B cell (primary cell): ENCODE measurements at regions not wholly inside any gene's neighbourhood (a gene's known extent, or its start where the extent isn't known, plus 50 kb on each side); places are given as distances from the start of the nearest gene placed in this dataset.

Experiments
- EZH2 ChIP-seq: IDR thresholded peaks from 2 replicates; pipeline ENCODE4 v1.6.1; 2012; ENCODE audit warnings: borderline replicate concordance, low read depth, mild to moderate bottlenecking, moderate library complexity, low read length; ENCODE audit not compliant: insufficient read depth, poor library complexity, severe bottlenecking
- TF ChIP-seq, protein P1 (sequence below): fragments of 200-600 bp; IDR thresholded peaks from one replicate; pipeline ENCODE4 v1.8.0; 2022; ENCODE audit warnings: antibody characterized with exemption, mild to moderate bottlenecking

DNA sequence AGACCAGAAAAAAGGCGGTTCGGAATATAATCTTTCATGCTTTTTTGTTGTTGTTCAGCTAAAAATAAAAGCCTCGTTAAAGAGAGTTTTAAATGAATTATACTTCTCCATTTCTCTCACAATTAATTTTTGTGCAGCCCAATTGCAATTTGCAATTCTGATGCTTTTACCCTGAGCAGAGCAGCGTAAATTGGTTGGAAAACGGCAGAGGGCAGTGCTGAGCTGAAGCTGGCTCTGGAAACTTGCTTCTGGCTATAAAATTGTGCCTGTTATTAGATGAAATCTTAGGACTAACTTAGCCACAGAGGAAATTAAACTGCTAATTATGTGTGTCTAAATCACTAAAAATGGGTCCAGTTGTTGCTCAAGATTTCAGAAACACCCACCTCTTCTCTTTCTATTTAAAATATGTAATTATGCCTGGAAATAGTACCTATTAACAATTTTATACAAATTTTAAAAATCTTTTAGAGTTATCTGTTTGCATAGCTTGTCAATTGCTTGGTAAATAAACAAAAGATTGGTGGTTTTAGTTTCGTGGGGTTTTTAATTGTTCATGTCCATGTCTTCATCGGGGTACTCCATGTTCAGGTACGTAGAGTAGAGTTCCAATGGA, 441.8 kb upstream of the TLE4 start:
- TF ChIP-seq, protein P1, sequence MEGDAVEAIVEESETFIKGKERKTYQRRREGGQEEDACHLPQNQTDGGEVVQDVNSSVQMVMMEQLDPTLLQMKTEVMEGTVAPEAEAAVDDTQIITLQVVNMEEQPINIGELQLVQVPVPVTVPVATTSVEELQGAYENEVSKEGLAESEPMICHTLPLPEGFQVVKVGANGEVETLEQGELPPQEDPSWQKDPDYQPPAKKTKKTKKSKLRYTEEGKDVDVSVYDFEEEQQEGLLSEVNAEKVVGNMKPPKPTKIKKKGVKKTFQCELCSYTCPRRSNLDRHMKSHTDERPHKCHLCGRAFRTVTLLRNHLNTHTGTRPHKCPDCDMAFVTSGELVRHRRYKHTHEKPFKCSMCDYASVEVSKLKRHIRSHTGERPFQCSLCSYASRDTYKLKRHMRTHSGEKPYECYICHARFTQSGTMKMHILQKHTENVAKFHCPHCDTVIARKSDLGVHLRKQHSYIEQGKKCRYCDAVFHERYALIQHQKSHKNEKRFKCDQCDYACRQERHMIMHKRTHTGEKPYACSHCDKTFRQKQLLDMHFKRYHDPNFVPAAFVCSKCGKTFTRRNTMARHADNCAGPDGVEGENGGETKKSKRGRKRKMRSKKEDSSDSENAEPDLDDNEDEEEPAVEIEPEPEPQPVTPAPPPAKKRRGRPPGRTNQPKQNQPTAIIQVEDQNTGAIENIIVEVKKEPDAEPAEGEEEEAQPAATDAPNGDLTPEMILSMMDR = no peak
- TF ChIP-seq EZH2 = no peak
